AG10803 (cell line): ENCODE measurements at regions not wholly inside any gene's neighbourhood (a gene's known extent, or its start where the extent isn't known, plus 50 kb on each side); places are given as distances from the start of the nearest gene placed in this dataset.

Experiments used
- DNase-seq: peaks from one replicate; pipeline ENCODE4 v3.0.0; 2010; ENCODE audit warnings: low read depth
- H3K4me3 ChIP-seq: 2 replicates; pipeline ENCODE4 v1.5.1; 2011; ENCODE audit warnings: mild to moderate bottlenecking, low read length, control low read depth
- TF ChIP-seq, protein P1 (sequence below): conservative IDR thresholded peaks from 2 replicates; pipeline ENCODE4 v1.5.1; 2011; ENCODE audit warnings: mild to moderate bottlenecking, low read length, control low read depth, inconsistent platforms

DNA sequence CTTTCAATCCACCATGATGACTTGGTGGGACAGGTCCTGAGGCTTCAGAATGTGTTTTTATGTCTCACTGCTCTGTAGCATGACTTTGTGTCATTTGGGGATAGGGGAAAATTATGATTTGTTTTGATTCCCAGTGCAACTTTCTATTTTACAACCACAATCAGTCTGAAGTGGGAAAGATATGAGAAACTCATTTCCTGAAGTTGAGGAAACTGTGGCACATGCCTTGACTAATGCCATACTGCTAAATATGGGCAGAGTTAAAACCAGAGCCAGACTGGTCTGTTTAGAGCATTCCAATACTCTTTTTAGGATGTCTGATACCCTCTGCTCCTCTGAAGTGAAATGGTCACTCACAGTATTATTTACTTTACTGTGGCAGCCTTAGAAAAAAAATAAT lies 307.7 kb downstream of the ADRA2A start:
- DNase-seq, result peak; percentile 45
- TF ChIP-seq, protein P1, sequence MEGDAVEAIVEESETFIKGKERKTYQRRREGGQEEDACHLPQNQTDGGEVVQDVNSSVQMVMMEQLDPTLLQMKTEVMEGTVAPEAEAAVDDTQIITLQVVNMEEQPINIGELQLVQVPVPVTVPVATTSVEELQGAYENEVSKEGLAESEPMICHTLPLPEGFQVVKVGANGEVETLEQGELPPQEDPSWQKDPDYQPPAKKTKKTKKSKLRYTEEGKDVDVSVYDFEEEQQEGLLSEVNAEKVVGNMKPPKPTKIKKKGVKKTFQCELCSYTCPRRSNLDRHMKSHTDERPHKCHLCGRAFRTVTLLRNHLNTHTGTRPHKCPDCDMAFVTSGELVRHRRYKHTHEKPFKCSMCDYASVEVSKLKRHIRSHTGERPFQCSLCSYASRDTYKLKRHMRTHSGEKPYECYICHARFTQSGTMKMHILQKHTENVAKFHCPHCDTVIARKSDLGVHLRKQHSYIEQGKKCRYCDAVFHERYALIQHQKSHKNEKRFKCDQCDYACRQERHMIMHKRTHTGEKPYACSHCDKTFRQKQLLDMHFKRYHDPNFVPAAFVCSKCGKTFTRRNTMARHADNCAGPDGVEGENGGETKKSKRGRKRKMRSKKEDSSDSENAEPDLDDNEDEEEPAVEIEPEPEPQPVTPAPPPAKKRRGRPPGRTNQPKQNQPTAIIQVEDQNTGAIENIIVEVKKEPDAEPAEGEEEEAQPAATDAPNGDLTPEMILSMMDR, result no peak
- no peak overlapping the region for H3K4me3 ChIP-seq

DNA sequence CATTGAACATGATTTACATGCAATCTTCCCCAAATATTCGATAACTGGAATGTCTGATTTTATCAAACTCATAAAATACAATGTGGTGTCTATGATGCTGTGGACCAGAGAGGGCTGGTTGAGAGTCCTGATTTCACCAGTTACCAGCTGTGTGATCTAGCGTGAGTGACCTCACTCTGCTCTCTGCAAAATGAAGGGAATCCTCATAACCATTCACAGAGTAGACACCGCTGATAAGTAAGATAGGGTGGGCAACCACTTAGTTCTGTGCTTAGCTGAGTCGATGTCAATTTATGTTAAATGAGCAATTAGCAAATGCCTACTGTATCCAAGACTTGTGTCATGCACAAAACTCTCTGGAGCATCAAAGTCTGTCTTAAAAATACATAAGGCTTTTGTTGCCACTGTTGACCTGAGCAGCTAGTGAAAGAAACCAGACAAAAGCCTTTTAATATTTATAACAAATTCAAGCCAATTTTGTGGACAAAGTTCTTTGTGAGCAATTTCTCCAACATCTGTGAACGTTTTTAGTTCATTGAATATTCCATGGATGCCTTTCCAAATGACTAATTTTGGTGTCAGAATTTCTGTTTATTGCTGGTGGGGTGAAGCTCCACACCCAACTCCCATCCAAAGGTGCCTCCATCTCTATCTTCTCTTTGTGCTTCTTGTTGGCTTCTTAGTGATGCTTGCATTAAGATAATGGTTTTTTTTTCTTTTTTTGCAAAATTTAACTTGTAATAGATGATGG lies 314.2 kb downstream of the ADRA2A start:
- no peak overlapping the region for H3K4me3 ChIP-seq
- TF ChIP-seq, protein P1, result no peak
- peak; percentile 66 for DNase-seq

DNA sequence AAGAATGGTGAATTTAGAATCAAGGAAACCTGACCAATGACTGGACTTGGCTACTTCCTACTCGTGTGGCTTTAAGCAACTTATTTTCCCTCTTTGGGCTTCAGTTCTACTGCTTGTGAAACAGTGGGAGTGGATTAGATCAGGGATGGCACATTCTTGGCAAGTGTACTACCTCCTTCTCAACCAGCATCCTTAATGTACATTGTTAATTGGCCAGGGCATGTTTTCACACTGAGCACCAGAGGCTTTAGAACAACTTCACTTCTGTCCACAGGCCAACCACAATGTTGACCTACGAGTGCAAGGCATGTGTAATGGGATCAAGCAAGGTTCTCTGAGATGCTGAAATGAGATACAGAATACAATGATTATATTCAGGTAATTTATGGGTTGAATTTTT lies 315.3 kb downstream of the ADRA2A start:
- peak; percentile 97 for DNase-seq
- H3K4me3 ChIP-seq, result no peak overlapping the region
- TF ChIP-seq, protein P1, result no peak

DNA sequence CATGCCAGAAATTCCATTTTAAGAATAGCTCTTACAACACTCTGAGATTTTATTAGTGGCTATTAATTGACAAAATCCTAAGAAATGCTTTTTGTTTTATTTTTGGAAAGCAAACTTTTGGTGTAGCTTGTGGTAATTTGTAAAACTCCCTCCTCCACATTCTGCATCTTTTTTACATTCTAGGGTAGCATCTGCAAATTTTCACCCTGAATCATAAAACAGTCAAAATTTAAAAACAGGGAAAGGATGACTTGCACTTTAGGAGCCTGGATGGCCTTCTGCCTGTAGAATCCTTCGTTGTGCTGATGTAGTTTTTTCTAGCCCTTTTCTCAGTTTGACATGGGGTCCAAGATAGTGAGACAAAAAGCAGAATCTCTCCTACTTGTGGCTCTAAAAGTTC lies 316.1 kb downstream of the ADRA2A start:
- TF ChIP-seq, protein P1, result no peak

DNA sequence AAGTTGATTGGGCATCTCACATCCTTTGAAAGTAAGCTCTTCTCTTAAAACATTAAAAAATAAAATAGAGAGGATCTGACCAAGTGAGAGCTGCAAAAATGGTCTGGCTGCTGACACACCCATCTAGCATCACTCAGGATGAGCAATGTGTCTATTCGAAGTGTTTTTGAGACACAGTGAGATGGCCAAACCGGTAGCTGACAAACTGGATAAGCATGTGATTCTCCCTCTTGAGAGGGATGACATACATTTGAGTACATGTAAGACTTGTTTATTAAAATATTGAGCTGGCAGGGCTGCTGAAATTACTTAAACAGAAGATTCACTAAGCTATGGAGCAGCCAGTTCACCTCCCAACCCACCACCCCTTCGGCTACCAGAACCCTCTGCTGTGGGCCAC lies 333.9 kb downstream of the ADRA2A start:
- H3K4me3 ChIP-seq, result no peak overlapping the region
- DNase-seq, result peak; percentile 67
- TF ChIP-seq, protein P1, result no peak

More for the DNA sequence above, 316.1 kb downstream of the ADRA2A start:
- DNase-seq, result peak; percentile 87
- H3K4me3 ChIP-seq, result no peak overlapping the region

DNA sequence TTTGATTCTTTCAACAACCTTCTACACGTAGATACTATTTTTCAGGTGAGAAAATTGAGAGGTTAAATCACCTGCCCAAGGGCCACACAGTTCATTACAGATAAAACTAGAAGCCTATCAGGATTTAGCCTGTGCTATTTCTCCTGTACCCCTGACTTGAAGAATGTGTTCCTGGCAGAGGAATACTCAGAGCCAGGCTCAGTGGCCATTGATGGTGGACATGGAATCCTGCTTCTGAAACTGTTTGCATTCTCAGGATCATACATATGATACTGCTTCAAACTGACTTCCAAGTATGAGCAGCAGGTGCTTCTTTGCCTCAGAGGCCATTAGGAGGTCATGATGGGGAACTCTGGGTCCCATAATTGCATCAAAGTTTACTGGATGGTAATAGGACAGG lies 348.6 kb downstream of the ADRA2A start:
- DNase-seq, result no peak
- TF ChIP-seq, protein P1, result no peak
- H3K4me3 ChIP-seq, result no peak overlapping the region

DNA sequence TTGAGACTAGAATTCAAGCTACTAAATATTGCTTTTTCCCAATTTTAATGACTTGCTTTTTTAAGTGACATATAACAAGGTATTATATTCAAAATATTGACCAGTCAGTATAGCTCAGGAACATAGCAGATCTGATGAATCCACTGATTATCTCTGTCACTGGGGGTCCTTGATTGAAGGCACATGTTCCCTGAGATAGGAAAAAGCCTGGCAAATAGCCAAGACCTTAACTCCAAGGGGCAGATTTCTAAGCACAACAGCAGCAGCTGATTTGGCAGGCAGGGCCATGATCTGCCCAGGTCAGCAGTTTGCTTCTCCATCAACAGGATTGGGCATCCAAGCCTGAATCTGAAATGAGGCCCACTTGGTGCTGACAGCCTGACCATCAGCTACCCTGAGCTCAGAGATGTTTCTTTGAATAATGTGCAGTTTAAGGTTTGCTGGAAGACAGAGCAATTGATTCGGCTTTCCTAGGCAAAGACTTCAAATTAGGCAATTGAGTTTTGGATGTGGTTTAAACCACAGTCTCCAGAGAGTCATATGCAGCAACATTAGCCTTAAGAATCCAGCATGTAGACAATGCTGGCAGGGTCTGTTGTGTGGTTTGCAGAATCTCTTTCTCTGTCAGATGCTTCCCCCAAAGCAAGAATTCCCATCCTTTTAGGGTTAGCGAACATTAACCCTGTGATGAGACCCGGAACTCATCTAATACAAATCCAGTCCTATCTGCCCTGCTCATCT lies 352.6 kb downstream of the ADRA2A start:
- H3K4me3 ChIP-seq, result no peak overlapping the region
- DNase-seq, result peak; percentile 84
- TF ChIP-seq, protein P1, result no peak
